ENCODE measurements at regions not wholly inside any gene's neighbourhood (a gene's known extent, or its start where the extent isn't known, plus 50 kb on each side); places are given as distances from the start of the nearest gene placed in this dataset.

GRCh38 chr14:55500219-55500701 is 59.8 kb upstream of the TBPL2 start:
- peaks cover 15% of the 10 kb centered on the region for H3K27me3 Mint-ChIP-seq (ENCODE audit: low read depth)
- H3K36me3 Mint-ChIP-seq (ENCODE audit: low read depth) = no peaks in the 10 kb centered on the region
- H3K9me3 Mint-ChIP-seq (ENCODE audit: low read depth) = no peaks in the 10 kb centered on the region

GRCh38 chr14:55500708-55501107 is 60.3 kb upstream of the TBPL2 start:
- no peak overlapping the region for H3K27ac Mint-ChIP-seq (ENCODE audit: unreplicated experiment)
- DNase-seq (ENCODE audit: low spot score) = no peak

More at GRCh38 chr14:55500219-55500701, 59.8 kb upstream of the TBPL2 start:
- no peak overlapping the region for H3K4me3 Mint-ChIP-seq (ENCODE audit: unreplicated experiment)
- no peaks in the 10 kb centered on the region for H3K4me1 Mint-ChIP-seq (ENCODE audit: low read depth)
- no peak for DNase-seq (ENCODE audit: low spot score)
- H3K27ac Mint-ChIP-seq (ENCODE audit: unreplicated experiment) = no peak overlapping the region
- TF ChIP-seq, protein P1, sequence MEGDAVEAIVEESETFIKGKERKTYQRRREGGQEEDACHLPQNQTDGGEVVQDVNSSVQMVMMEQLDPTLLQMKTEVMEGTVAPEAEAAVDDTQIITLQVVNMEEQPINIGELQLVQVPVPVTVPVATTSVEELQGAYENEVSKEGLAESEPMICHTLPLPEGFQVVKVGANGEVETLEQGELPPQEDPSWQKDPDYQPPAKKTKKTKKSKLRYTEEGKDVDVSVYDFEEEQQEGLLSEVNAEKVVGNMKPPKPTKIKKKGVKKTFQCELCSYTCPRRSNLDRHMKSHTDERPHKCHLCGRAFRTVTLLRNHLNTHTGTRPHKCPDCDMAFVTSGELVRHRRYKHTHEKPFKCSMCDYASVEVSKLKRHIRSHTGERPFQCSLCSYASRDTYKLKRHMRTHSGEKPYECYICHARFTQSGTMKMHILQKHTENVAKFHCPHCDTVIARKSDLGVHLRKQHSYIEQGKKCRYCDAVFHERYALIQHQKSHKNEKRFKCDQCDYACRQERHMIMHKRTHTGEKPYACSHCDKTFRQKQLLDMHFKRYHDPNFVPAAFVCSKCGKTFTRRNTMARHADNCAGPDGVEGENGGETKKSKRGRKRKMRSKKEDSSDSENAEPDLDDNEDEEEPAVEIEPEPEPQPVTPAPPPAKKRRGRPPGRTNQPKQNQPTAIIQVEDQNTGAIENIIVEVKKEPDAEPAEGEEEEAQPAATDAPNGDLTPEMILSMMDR (IDR thresholded peaks at IDR 0.05) = no peak

DNA sequence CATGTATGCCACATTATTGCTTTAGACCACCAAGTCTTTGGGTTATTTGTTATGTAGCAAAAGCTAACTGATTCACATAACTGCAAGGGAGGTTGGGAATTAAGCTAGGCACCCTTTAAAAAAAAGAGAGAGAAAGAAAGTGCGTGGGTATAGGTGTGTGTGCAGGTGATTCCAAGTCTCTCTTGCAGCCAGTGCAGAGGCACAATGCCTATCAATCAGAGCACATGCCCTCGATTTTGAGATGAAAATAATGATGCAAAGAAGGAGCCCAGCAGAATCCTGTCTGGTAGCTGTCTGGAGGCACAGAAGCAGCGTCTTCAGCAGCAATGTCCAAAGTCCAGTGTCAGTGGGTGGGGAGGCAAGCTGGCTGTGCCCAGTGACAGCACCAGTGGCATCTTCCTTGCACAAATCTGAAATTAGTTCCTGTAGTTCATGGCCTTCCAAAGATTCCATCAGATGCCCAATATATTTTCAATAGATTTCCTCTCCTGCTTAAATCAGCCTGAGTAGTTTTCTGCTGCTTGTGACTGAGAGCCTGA is 62.4 kb upstream of the TBPL2 start:
- Mint-ChIP-seq H3K4me3 (ENCODE audit: unreplicated experiment) (no peak overlapping the region), H3K27ac (ENCODE audit: unreplicated experiment) (no peak overlapping the region), H3K9me3 (ENCODE audit: low read depth) (no peaks in the 10 kb centered on the region), H3K36me3 (ENCODE audit: low read depth) (no peaks in the 10 kb centered on the region), H3K27me3 (ENCODE audit: low read depth) (peaks cover 3% of the 10 kb centered on the region), H3K4me1 (ENCODE audit: low read depth) (no peaks in the 10 kb centered on the region)
- TF ChIP-seq, protein P1 (IDR thresholded peaks at IDR 0.05) = no peak
- DNase-seq (ENCODE audit: low spot score) = no peak

More at GRCh38 chr14:55500708-55501107, 60.3 kb upstream of the TBPL2 start:
- Mint-ChIP-seq H3K4me1 (ENCODE audit: low read depth) (no peaks in the 10 kb centered on the region), H3K27me3 (ENCODE audit: low read depth) (peaks cover 11% of the 10 kb centered on the region), H3K9me3 (ENCODE audit: low read depth) (no peaks in the 10 kb centered on the region), H3K4me3 (ENCODE audit: unreplicated experiment) (no peak overlapping the region), H3K36me3 (ENCODE audit: low read depth) (no peaks in the 10 kb centered on the region)
- TF ChIP-seq, protein P1 (IDR thresholded peaks at IDR 0.05) = no peak

GRCh38 chr14:55505846-55506245 is 65.4 kb upstream of the TBPL2 start:
- no peak for DNase-seq (ENCODE audit: low spot score)
- Mint-ChIP-seq H3K36me3 (ENCODE audit: low read depth) (no peaks in the 10 kb centered on the region), H3K4me1 (ENCODE audit: low read depth) (no peaks in the 10 kb centered on the region), H3K4me3 (ENCODE audit: unreplicated experiment) (no peak overlapping the region), H3K27me3 (ENCODE audit: low read depth) (peaks cover under 1% of the 10 kb centered on the region), H3K27ac (ENCODE audit: unreplicated experiment) (no peak overlapping the region), H3K9me3 (ENCODE audit: low read depth) (no peaks in the 10 kb centered on the region)
- TF ChIP-seq, protein P1 (IDR thresholded peaks at IDR 0.05) = no peak

DNA sequence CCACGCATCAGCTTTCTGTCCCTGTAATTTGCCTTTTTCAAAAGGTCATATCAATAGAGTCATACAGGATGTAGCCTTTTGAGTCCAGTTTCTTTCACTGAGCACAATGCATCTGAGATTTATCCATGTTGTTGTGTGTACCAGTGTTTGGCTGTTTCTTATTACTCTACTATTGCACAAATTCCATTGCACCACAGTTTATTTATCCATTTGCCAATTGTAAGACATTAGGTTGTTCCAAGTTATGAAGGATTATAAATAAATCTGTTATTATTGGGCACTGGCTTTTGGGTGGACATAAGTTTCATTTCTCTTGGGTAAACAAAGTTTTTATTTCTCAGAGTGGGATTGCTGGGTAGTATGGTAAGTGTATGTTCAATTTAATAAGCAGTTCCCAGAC is 68.3 kb upstream of the TBPL2 start:
- H3K36me3 Mint-ChIP-seq (ENCODE audit: low read depth) = peaks cover 2% of the 10 kb centered on the region
- H3K4me1 Mint-ChIP-seq (ENCODE audit: low read depth) = peaks cover 6% of the 10 kb centered on the region
- H3K27ac Mint-ChIP-seq (ENCODE audit: unreplicated experiment) = no peak overlapping the region
- peaks cover 4% of the 10 kb centered on the region for H3K9me3 Mint-ChIP-seq (ENCODE audit: low read depth)
- no peak overlapping the region for H3K4me3 Mint-ChIP-seq (ENCODE audit: unreplicated experiment)
- DNase-seq (ENCODE audit: low spot score) = no peak
- H3K27me3 Mint-ChIP-seq (ENCODE audit: low read depth) = no peaks in the 10 kb centered on the region
- TF ChIP-seq, protein P1 (IDR thresholded peaks at IDR 0.05) = no peak
